ENCODE measurements at regions not wholly inside any gene's neighbourhood (a gene's known extent, or its start where the extent isn't known, plus 50 kb on each side); places are given as distances from the start of the nearest gene placed in this dataset.

DNA sequence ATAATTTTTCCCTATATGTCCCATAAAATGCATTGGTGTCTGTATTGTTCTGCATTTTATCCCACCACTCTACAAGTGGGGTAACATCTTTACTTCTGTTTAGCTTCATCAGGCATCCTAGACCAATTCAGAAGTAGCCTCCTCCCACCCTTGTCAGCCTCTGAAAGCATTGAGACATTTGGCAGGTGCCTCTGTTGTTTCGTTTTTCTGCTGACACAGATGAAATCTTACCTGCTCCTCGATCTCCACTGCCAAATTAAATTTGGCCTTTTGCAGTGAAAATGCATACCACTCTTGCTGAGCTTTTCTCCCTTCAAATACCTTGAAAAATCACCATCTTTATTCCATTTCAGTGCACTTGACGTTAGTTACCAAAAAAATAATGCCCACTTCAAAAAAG lies 83.5 kb upstream of the STARD13 start:
- TF ChIP-seq, protein P1, sequence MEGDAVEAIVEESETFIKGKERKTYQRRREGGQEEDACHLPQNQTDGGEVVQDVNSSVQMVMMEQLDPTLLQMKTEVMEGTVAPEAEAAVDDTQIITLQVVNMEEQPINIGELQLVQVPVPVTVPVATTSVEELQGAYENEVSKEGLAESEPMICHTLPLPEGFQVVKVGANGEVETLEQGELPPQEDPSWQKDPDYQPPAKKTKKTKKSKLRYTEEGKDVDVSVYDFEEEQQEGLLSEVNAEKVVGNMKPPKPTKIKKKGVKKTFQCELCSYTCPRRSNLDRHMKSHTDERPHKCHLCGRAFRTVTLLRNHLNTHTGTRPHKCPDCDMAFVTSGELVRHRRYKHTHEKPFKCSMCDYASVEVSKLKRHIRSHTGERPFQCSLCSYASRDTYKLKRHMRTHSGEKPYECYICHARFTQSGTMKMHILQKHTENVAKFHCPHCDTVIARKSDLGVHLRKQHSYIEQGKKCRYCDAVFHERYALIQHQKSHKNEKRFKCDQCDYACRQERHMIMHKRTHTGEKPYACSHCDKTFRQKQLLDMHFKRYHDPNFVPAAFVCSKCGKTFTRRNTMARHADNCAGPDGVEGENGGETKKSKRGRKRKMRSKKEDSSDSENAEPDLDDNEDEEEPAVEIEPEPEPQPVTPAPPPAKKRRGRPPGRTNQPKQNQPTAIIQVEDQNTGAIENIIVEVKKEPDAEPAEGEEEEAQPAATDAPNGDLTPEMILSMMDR (IDR thresholded peaks at IDR 0.05; ENCODE audit: low read depth, low read length, missing control alignments): no peak
- H3K4me3 ChIP-seq (replicated peaks; ENCODE audit: low read depth, low read length): no peak overlapping the region
- DNase-seq (ENCODE audit: extremely low read depth, low read depth): no peak

DNA sequence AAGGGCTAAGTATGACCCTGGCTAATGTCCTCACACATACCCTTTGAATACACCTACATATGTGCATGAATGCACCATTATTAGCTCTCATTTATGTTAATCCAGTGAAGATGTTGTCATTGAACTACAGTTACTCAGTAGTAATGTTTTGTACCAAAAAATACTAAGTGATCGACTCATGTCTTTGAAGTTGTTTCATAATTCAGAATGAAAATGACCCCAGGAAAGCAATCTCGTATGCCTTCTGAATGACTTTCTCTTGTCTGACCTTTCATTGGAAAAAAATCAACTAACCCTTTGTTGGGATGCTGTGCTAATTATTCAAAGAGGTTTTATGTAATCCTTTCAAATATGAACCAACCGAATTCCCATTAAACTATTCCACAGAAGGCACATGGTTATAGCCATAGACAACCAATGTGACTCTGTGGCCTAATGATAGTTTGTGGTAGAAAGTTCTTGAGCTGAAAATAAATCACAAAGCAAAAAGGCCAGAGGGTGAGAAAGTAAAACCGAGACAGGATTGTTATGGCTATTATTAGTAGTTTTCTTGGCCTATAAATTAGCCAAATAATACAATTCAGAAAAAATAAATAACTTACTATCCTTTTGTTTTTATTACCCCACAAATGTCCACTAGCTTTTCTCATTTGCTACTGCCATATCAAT lies 86.8 kb upstream of the STARD13 start:
- DNase-seq (ENCODE audit: extremely low read depth, low read depth): no peak
- TF ChIP-seq, protein P1 (IDR thresholded peaks at IDR 0.05; ENCODE audit: low read depth, low read length, missing control alignments): no peak
- H3K4me3 ChIP-seq (replicated peaks; ENCODE audit: low read depth, low read length): no peak overlapping the region

DNA sequence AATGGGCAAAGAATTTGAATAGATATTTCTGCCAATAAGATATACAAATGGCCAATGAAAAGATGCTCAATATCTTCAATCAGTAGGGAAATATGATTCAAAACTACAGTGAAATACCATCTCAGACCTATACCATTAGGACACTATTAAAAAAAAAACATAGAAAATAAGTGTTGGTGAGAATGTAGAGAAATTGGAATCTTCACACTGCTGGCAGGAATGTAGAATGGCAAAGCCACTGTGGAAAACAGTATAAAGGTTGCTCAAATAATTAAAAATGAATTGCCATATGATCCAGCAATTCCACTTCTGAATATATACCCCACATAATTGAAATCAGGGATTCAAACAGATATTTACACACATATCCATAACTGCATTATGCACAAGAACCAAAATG lies 88.1 kb upstream of the STARD13 start:
- H3K4me3 ChIP-seq (replicated peaks; ENCODE audit: low read depth, low read length): no peak overlapping the region
- DNase-seq (ENCODE audit: extremely low read depth, low read depth): no peak
- TF ChIP-seq, protein P1 (IDR thresholded peaks at IDR 0.05; ENCODE audit: low read depth, low read length, missing control alignments): no peak

GRCh38 chr13:33375421-33375820 lies 89.9 kb upstream of the STARD13 start:
- TF ChIP-seq, protein P1 (IDR thresholded peaks at IDR 0.05; ENCODE audit: low read depth, low read length, missing control alignments): no peak
- no peak for DNase-seq (ENCODE audit: extremely low read depth, low read depth)
- H3K4me3 ChIP-seq (replicated peaks; ENCODE audit: low read depth, low read length): no peak overlapping the region

DNA sequence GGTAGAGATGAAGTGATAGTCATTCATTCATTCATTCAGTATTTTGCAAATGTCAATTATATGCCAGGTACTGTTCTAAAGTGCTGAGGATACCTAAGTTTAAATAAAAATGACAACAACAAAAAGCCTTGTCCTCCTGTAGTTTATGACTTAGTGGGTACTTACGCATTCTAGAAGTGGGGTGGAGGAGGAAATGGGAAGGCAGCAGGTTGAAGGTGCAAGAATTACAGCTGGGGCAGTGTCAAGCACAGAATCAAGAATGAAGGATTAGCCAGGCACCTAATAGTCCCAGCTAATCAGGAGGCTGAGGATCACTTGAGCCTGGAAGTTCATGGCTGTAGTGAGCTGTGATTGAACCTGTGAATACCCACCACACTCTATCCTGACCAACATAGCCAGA lies 90.7 kb upstream of the STARD13 start:
- no peak for DNase-seq (ENCODE audit: extremely low read depth, low read depth)
- no peak overlapping the region for H3K4me3 ChIP-seq (replicated peaks; ENCODE audit: low read depth, low read length)
- TF ChIP-seq, protein P1 (IDR thresholded peaks at IDR 0.05; ENCODE audit: low read depth, low read length, missing control alignments): no peak

DNA sequence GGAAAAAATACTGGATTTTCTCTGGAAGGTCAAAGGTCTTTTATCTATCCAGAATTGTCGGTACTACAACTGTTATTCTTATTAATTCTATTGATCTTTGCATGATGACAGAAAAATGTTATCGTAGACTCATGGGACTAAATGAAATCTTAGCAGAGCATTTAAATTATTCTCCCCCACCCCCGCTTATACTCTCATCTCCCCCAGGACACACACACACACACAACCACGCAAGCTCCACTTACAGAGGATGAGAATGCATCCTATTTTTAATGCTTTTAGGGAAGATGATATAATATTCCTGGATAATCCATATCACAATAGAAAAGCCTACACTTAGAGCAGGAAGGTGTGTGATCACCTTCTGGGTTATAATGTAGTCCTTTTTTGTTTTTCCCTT lies 91.9 kb upstream of the STARD13 start:
- no peak for DNase-seq (ENCODE audit: extremely low read depth, low read depth)
- TF ChIP-seq, protein P1 (IDR thresholded peaks at IDR 0.05; ENCODE audit: low read depth, low read length, missing control alignments): no peak
- no peak overlapping the region for H3K4me3 ChIP-seq (replicated peaks; ENCODE audit: low read depth, low read length)

GRCh38 chr13:33377825-33378224 lies 92.3 kb upstream of the STARD13 start:
- H3K4me3 ChIP-seq (replicated peaks; ENCODE audit: low read depth, low read length): no peak overlapping the region

More at GRCh38 chr13:33377825-33378224, 92.3 kb upstream of the STARD13 start:
- TF ChIP-seq, protein P1 (IDR thresholded peaks at IDR 0.05; ENCODE audit: low read depth, low read length, missing control alignments): no peak
- no peak for DNase-seq (ENCODE audit: extremely low read depth, low read depth)

All from HFF-Myc (cell line).